Stimulated activated CD4-positive, alpha-beta T cell treated with anti-CD3 and anti-CD28 coated beads, Interleukin-1b, Interleukin-23, amount 100 ng/mL, for 1 hour (primary cell): ENCODE measurements at regions not wholly inside any gene's neighbourhood (a gene's known extent, or its start where the extent isn't known, plus 50 kb on each side); places are given as distances from the start of the nearest gene placed in this dataset.
"Not testable (repeated sequence)": the region's sequence is repeated elsewhere in the genome, so short reads cannot be mapped to it uniquely, and the experiment has no call there.

Source experiments
- DNase-seq, 2 donors: peaks; one replicate each; pipeline ENCODE4 v3.0.0-alpha.2; 2020; ENCODE audit warnings: low read depth in 2 of 2

GRCh38 chr15:36175741-36176291 lies 403.6 kb upstream of the CDIN1 start:
- no peak for DNase-seq

- DNase-seq: no peak
Measured at GRCh38 chr15:36177590-36178302, 401.7 kb upstream of the CDIN1 start.

GRCh38 chr15:36178303-36178633 lies 401.2 kb upstream of the CDIN1 start:
- DNase-seq: no peak

- no peak for DNase-seq
Measured at GRCh38 chr15:36183201-36183600, 396.2 kb upstream of the CDIN1 start.

GRCh38 chr15:36185438-36185837 lies 394.0 kb upstream of the CDIN1 start:
- DNase-seq: no peak

GRCh38 chr15:36185845-36186244 lies 393.6 kb upstream of the CDIN1 start:
- DNase-seq: no peak

GRCh38 chr15:36186376-36186775 lies 393.1 kb upstream of the CDIN1 start:
- DNase-seq: no peak

GRCh38 chr15:36191459-36191858 lies 388.0 kb upstream of the CDIN1 start:
- no peak for DNase-seq

- not testable (repeated sequence) for DNase-seq
Measured at GRCh38 chr15:36195361-36196007, 383.9 kb upstream of the CDIN1 start.

- DNase-seq: no peak
Measured at GRCh38 chr15:36208868-36209582, 370.4 kb upstream of the CDIN1 start.

- no peak for DNase-seq
Measured at GRCh38 chr15:36210426-36210825, 369.0 kb upstream of the CDIN1 start.

- no peak for DNase-seq
Measured at GRCh38 chr15:36218322-36218721, 361.1 kb upstream of the CDIN1 start.

GRCh38 chr15:36218991-36219390 lies 360.4 kb upstream of the CDIN1 start:
- DNase-seq: no peak

GRCh38 chr15:36221992-36222391 lies 357.4 kb upstream of the CDIN1 start:
- DNase-seq: no peak

GRCh38 chr15:36230776-36231175 lies 348.6 kb upstream of the CDIN1 start:
- no peak for DNase-seq

- DNase-seq: no peak
Measured at GRCh38 chr15:36232491-36232890, 346.9 kb upstream of the CDIN1 start.

- DNase-seq: no peak
Measured at GRCh38 chr15:36234743-36235142, 344.7 kb upstream of the CDIN1 start.

- no peak for DNase-seq
Measured at GRCh38 chr15:36235173-36235572, 344.3 kb upstream of the CDIN1 start.

GRCh38 chr15:36239509-36239908 lies 339.9 kb upstream of the CDIN1 start:
- DNase-seq: no peak

- DNase-seq: no peak
Measured at GRCh38 chr15:36251450-36251849, 328.0 kb upstream of the CDIN1 start.

- DNase-seq: no peak
Measured at GRCh38 chr15:36252146-36252711, 327.2 kb upstream of the CDIN1 start.

GRCh38 chr15:36254426-36254825 lies 325.0 kb upstream of the CDIN1 start:
- no peak for DNase-seq
